ENCODE measurements at regions not wholly inside any gene's neighbourhood (a gene's known extent, or its start where the extent isn't known, plus 50 kb on each side); places are given as distances from the start of the nearest gene placed in this dataset.

DNA sequence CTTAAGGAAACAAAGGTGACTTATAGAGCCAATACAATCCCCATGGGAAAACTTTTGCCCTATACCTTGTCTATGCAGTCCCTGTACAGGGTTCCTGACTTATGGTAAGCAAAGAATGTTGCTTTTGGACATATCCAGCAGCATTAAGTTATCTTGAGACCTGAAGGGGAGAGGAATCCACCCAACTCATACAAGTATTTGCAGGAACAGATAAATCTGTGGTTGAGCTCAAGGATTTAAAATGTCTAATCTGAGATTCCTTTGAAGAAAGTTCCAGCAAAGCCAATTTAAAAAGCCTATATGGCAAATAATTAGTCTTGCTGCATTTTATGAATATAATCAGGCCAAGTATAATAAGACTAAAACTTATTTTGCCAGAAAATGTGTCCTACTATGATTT, 739.5 kb upstream of the CDH2 start:
- TF ChIP-seq POLR2A (IDR thresholded peaks at IDR 0.05; ENCODE audit: low read length) (no peak), NPAS2 (CRISPR knock-in tag; IDR thresholded peaks at IDR 0.05; ENCODE audit: borderline replicate concordance) (no peak), EP300 (IDR thresholded peaks at IDR 0.05) (no peak), HDAC2 (IDR thresholded peaks at IDR 0.05) (no peak), RCOR1 (IDR thresholded peaks at IDR 0.05; ENCODE audit: low read depth, low read length) (no peak), JUN (IDR thresholded peaks at IDR 0.05) (no peak), EHMT2 (IDR thresholded peaks at IDR 0.05; ENCODE audit: low read depth) (no peak), PHF8 (IDR thresholded peaks at IDR 0.05; ENCODE audit: borderline replicate concordance, low read depth) (no peak), CHD2 (IDR thresholded peaks at IDR 0.05; ENCODE audit: low read length, partially characterized antibody) (no peak)
- TF ChIP-seq, protein P1, sequence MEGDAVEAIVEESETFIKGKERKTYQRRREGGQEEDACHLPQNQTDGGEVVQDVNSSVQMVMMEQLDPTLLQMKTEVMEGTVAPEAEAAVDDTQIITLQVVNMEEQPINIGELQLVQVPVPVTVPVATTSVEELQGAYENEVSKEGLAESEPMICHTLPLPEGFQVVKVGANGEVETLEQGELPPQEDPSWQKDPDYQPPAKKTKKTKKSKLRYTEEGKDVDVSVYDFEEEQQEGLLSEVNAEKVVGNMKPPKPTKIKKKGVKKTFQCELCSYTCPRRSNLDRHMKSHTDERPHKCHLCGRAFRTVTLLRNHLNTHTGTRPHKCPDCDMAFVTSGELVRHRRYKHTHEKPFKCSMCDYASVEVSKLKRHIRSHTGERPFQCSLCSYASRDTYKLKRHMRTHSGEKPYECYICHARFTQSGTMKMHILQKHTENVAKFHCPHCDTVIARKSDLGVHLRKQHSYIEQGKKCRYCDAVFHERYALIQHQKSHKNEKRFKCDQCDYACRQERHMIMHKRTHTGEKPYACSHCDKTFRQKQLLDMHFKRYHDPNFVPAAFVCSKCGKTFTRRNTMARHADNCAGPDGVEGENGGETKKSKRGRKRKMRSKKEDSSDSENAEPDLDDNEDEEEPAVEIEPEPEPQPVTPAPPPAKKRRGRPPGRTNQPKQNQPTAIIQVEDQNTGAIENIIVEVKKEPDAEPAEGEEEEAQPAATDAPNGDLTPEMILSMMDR (IDR thresholded peaks at IDR 0.05), result no peak
- TF ChIP-seq, protein P2, sequence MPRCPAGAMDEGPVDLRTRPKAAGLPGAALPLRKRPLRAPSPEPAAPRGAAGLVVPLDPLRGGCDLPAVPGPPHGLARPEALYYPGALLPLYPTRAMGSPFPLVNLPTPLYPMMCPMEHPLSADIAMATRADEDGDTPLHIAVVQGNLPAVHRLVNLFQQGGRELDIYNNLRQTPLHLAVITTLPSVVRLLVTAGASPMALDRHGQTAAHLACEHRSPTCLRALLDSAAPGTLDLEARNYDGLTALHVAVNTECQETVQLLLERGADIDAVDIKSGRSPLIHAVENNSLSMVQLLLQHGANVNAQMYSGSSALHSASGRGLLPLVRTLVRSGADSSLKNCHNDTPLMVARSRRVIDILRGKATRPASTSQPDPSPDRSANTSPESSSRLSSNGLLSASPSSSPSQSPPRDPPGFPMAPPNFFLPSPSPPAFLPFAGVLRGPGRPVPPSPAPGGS (IDR thresholded peaks at IDR 0.05), result no peak
- TF ChIP-seq, protein P3, sequence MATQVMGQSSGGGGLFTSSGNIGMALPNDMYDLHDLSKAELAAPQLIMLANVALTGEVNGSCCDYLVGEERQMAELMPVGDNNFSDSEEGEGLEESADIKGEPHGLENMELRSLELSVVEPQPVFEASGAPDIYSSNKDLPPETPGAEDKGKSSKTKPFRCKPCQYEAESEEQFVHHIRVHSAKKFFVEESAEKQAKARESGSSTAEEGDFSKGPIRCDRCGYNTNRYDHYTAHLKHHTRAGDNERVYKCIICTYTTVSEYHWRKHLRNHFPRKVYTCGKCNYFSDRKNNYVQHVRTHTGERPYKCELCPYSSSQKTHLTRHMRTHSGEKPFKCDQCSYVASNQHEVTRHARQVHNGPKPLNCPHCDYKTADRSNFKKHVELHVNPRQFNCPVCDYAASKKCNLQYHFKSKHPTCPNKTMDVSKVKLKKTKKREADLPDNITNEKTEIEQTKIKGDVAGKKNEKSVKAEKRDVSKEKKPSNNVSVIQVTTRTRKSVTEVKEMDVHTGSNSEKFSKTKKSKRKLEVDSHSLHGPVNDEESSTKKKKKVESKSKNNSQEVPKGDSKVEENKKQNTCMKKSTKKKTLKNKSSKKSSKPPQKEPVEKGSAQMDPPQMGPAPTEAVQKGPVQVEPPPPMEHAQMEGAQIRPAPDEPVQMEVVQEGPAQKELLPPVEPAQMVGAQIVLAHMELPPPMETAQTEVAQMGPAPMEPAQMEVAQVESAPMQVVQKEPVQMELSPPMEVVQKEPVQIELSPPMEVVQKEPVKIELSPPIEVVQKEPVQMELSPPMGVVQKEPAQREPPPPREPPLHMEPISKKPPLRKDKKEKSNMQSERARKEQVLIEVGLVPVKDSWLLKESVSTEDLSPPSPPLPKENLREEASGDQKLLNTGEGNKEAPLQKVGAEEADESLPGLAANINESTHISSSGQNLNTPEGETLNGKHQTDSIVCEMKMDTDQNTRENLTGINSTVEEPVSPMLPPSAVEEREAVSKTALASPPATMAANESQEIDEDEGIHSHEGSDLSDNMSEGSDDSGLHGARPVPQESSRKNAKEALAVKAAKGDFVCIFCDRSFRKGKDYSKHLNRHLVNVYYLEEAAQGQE (IDR thresholded peaks at IDR 0.05), result no peak
- TF ChIP-seq, protein P4, sequence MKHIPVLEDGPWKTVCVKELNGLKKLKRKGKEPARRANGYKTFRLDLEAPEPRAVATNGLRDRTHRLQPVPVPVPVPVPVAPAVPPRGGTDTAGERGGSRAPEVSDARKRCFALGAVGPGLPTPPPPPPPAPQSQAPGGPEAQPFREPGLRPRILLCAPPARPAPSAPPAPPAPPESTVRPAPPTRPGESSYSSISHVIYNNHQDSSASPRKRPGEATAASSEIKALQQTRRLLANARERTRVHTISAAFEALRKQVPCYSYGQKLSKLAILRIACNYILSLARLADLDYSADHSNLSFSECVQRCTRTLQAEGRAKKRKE (CRISPR knock-in tag; IDR thresholded peaks at IDR 0.05; ENCODE audit: low read depth), result no peak
- TF ChIP-seq, protein P5, sequence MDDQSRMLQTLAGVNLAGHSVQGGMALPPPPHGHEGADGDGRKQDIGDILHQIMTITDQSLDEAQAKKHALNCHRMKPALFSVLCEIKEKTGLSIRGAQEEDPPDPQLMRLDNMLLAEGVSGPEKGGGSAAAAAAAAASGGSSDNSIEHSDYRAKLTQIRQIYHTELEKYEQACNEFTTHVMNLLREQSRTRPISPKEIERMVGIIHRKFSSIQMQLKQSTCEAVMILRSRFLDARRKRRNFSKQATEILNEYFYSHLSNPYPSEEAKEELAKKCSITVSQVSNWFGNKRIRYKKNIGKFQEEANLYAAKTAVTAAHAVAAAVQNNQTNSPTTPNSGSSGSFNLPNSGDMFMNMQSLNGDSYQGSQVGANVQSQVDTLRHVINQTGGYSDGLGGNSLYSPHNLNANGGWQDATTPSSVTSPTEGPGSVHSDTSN (IDR thresholded peaks at IDR 0.05), result no peak
